T47D (cell line): ENCODE measurements at regions not wholly inside any gene's neighbourhood (a gene's known extent, or its start where the extent isn't known, plus 50 kb on each side); places are given as distances from the start of the nearest gene placed in this dataset.
A peak's percentile ranks its signal among the peaks of the same experiment; 100 is the strongest.

ENCODE experiments used
- DNase-seq, 2 experiments: peaks; one replicate each; pipeline versions ENCODE4 v3.0.0 to v3.0.0-alpha.2; 2011 to 2012; ENCODE audit warnings: low read depth in 1 of 2, low spot score in 1 of 2
- JUND ChIP-seq: IDR thresholded peaks from 2 replicates; pipeline ENCODE4 v1.6.1; 2012; ENCODE audit warnings: low read depth
- in situ Hi-C: cut with HindIII; loops from 2 replicates; pipeline ENCODE4 v1.10.0; 2016; ENCODE audit warnings: low sequenced_read_pairs, low pct_unique_long_range_greater_than_20kb

DNA sequence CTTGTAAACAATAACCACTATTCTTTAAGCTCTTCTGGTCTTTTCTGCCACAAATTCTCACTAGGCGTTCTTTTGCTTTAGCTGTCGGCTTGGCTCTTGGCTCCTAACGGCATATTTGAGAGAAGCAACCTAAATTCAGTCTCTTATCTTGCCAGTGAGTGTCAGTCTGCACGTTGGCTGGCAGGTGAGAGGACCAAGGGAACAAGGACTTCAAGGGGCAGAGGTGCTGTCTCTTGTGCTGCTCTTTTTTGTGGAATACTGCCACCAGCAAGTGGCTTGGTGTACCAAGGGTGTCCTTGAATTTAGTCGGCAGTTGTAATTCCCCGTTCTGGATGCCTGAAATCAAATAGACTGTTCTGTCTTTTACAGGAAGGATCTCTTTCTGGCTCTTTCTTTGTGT lies 77.8 kb upstream of the SLC4A4 start:
- in situ Hi-C loops = no loop called here
- no peak for TF ChIP-seq JUND

DNA sequence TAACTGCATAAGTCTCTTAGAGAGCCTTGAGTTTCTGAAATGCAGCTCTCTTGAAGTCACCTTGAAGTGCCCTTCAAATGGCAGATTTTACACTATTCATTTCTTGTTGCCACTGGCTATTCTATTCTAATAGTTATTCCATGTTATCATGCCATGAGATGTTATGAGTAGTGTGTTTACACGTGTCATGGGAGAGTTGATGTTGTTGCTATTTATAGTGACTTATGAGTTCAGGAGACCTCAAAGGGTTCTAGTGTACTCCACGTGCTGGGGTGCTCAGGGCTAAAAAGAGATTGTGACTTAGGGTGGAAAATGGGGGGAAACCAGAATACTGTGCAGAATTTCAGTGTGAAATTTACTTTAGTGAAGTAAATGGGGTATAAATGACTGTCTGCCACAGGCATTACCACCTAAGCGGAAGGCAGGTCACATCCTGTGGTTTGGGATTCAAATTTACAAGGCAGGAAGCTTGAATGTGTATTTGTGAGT lies 77.1 kb upstream of the SLC4A4 start:
- in situ Hi-C loops = no loop called here
- TF ChIP-seq JUND = no peak
- DNase-seq = no peak

More for the DNA sequence above, 77.8 kb upstream of the SLC4A4 start:
- no peak for DNase-seq

DNA sequence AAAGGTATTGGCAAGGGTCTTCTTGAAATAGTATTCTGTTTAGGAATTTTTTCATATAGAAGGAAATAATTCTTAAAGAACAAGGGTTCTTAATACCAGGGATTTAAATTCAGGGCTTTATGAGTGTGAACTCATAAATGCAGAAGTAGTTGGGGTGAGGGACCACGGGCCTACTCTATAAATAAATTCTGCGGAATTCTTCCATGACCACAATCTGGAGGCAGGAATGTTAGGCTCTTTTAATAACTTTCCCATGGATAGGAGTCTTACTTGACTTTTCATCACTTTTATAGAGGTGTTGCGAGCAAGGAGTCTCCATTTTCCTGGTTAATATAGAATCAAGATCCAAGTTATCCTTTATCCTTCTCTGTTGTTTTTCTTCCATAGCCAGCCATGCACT lies 76.7 kb upstream of the SLC4A4 start:
- DNase-seq = no peak
- in situ Hi-C loops = no loop called here
- TF ChIP-seq JUND = no peak

DNA sequence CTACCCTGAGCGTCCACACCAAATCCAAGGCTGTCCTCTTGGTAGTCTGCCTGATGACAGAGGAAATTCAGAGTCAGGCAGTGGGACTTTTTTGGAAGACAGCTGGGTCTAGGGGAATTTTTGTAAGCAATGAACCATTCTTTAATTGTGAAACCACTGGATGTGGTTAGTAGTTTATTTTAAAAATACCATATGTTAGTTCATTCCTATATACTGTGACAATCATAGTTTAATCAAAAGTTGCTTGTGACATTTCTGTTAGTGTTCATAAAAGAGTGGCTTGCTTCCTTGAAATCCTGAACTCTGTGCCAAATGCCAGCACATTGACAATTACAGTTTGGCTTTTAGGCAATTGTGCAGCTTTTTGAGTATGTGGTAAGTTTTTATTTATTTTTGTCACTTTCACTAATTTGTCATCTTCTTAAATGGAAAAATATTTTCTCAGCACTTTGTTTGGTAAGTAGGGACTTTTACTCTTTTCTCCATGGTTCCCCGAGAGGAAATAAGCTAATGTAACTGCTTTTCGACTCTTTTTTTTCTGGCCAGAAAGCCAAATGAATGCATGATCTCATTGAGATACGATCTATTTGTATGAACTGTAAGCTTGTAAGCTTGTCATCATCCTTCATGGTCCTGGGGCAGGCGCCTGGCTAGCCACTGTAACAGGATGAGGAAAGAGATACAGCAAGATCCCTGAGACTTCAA lies 72.6 kb upstream of the SLC4A4 start:
- in situ Hi-C loops = no loop called here
- TF ChIP-seq JUND = no peak
- no peak for DNase-seq

DNA sequence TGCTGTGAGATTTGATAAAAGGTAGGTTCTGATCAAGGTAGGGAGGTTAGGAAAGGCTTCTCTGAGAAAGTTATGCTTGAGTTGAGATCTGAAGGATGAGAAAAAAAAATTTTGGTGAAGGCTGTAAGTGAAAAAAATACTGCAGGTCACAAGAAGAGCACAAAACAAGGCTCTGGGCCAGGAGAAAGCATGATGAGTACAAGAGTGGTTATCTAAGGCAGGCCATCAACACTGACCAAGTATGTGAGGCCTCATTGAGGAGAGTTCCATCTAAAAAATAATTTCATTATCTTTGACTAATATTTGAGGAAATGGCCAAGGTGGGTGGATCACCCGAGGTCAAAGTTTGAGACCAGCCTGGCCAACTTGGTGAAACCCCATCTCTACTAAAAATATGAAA lies 71.6 kb upstream of the SLC4A4 start:
- in situ Hi-C loops = no loop called here
- no peak for TF ChIP-seq JUND
- DNase-seq = no peak

DNA sequence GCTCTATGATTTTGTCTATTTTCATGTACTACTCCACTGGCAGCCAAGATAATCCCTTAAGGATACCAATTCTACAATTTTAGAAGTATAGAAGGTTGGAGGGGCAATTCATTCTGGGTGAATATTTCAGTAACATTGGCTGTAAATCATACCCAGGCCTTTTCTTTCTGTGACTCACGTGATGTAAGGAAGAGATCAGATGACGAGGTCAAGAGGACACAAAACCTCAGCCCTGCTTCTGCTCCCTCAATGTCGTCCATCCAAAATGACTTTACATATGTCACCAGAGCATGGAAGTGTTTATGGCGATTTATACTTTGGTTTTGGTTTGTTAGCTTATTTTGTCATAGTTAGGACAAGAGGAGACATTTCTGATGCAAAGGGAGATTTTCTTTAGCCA lies 70.7 kb upstream of the SLC4A4 start:
- in situ Hi-C loops = no loop called here
- no peak for TF ChIP-seq JUND
- no peak for DNase-seq

DNA sequence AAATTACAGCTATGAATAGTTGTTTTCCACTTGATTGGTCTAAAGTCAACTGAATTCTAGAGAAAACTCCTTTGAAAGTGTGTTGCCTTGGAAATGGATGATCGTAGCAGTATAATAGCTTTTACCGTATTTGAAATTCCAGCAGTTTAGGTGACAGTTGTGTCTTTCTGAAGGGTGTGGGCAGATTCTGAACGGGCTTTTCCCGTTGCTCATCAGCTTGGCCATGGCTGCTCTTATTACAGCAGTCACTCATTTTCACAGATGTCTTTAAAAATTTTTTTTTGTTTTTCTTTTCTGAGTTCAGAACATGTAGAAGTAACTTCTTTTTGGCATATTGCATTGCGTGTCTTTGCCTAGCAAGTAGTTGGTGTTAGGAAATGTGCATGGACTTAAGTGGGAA lies 69.6 kb upstream of the SLC4A4 start:
- DNase-seq = no peak

DNA sequence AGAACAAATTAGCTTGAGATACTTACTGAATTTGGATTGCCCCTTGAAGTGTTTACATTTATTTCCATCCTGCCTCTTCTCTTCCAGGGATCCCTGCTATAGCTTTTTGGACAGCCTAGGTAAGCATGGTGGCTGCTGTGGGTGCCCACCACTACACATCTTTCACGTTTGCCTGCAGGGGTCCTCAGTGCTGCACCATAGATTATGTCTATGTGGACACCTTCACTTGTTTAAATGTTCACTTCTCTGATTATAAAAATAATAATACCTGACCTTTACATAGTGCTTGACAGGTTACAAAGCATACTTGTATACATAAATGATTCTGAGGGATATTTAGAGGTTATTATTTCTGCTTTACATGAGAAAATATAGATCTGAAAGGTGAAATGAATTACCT lies 67.9 kb upstream of the SLC4A4 start:
- in situ Hi-C loops = no loop called here
- peak in 1 of 2 experiments; percentile 36 for DNase-seq
- TF ChIP-seq JUND = no peak

More for the DNA sequence above, 69.6 kb upstream of the SLC4A4 start:
- no peak for TF ChIP-seq JUND
- in situ Hi-C loops = no loop called here

DNA sequence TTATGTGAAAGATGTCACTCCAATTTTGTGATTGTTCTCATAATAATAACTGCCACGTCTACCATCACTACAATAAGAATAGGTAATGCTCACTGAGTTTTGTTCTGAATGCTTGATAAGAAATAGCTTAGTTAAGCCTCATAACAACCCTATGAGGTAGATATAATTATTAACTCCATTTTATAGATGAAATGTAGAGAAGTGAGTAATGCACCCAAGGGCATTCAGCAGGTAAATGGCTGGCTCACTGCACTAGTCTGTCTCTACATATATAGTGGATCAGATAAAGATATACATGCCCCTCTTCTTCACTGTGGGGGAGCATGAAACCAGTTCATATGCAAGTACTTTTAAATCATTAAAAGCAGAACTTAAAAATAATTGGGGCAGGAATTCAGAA lies 65.8 kb upstream of the SLC4A4 start:
- no peak for TF ChIP-seq JUND
- in situ Hi-C loops = no loop called here
- DNase-seq = no peak

DNA sequence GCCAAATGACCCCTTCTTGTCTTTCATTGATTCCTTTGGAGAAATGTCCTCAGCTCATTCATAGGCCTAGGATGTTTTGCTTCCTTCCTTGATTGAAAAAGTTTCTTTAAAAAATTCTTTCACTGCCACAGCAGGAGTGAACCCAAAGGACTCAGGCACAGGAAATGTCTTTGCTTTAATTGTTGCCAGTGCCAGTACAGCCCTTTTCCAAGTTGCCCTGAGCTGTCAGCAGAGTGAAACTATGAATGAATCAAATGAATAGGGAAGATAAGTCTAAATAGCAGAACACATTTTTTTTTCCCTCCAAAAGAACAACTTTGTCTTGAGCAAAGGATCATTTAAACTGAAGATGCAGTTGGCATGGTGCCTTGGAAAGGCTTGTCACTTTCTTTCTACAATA lies 63.8 kb upstream of the SLC4A4 start:
- no peak for TF ChIP-seq JUND
- no peak for DNase-seq
- in situ Hi-C loops = no loop called here

DNA sequence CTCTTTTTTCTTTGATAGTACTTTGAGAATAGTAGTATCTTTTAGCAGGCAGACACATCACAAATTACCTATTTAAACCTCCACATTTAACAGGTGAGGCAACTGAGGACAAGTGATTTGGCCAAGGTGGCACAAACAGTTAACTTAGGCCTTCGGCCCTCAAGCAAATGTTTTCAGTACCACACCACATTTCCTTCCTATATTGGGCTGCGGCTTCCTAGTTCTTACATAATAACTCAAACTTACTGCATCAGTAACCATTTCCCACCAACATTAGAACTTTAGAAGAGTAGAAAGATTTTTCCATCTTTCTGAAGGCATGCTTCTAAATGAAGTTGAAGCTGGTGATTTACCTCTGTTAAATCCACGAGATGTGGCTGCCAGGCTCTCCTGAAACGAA lies 63.2 kb upstream of the SLC4A4 start:
- in situ Hi-C loops = no loop called here
- TF ChIP-seq JUND = no peak
- DNase-seq = no peak

DNA sequence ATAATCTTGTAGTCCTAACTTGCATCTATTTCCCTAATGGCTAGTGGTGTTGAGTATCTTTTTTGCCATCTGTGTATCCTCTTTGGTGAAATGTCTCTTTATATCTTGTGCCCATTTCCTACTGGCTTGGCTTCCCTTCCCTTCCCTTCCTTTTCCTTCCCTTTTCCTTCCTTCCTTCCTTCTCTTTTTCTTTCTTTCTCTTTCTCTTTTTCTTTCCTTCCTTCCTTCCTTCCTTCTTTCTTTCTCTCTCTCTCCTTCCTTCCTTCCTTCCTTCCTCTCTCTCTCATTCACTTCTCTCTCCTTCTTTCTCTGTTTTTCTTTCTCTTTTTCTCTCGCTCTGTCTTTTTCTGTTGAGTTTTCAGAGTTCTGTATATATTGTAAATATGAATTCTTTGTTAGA lies 61.5 kb upstream of the SLC4A4 start:
- in situ Hi-C loops = no loop called here
- no peak for DNase-seq
- no peak for TF ChIP-seq JUND

DNA sequence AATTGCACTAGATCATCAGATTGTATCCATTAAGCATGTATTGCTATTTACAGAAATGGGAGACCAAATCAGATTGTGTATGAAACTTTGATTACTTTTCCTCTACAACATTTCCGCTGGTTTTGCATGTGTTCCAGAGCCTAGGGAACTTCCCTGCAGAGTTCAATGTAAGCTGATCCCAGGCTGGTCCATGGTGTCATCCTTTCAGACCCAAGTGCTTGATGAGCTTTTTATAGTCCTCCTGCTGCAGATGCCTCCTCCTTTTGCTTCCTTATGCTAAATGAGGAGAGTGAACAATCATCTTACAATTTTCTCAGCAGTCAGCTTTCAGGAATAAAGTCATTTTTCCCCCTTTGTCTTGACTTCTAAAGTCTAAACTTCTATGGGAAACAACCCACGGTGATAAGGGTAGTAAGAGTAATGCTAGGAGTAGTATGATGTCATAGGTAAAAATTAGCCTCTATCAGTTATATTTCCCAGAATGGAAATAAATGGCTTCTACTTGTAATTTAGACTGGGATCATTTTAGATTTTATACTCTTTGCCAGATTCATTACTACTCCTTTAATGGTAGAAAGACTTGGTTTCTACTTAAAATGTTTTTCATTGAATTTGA lies 55.1 kb upstream of the SLC4A4 start:
- no peak for TF ChIP-seq JUND
- in situ Hi-C loops = no loop called here
- DNase-seq = no peak

DNA sequence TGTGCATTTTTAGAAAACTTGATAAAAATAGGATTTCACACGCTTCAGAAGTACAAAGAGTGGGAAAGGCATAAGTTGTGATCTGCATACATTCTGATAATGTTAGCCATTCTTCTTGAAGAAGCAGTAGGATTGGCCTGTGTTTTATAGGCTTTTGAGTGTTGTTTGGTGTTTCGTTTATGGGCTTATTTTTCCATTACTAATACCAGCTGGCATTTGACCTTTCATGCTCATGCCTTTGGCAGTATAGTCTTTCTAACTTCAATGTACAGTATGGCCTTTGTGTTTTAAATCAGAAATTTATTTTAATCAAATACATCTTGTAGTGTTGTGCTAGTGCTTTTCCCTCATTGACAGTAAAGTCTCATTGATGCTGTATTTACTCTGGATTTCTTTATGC lies 51.5 kb upstream of the SLC4A4 start:
- in situ Hi-C loops = no loop called here
- TF ChIP-seq JUND = no peak
- no peak for DNase-seq
